GM12891 (cell line): ENCODE measurements at regions not wholly inside any gene's neighbourhood (a gene's known extent, or its start where the extent isn't known, plus 50 kb on each side); places are given as distances from the start of the nearest gene placed in this dataset.
"Not testable (repeated sequence)": the region's sequence is repeated elsewhere in the genome, so short reads cannot be mapped to it uniquely, and the experiment has no call there.

Source experiments
- DNase-seq: peaks from one replicate; pipeline ENCODE4 v3.0.0; 2011; ENCODE audit warnings: low spot score; ENCODE audit not compliant: insufficient read length
- FAIRE-seq: peaks from 2 replicates; lab custom pipeline; 2011; peaks lifted over from hg19 to GRCh38; lab: Jason Lieb, UNC
- PAX5 ChIP-seq: IDR thresholded peaks from 2 replicates; pipeline ENCODE4 v1.6.1; 2011; ENCODE audit warnings: low read length, moderate library complexity, mild to moderate bottlenecking; ENCODE audit not compliant: insufficient read depth, severe bottlenecking
- POLR2A ChIP-seq: IDR thresholded peaks from 2 replicates; pipeline ENCODE4 v1.6.1; 2011; ENCODE audit warnings: low read depth, low read length, control low read depth
- POLR2AphosphoS5 ChIP-seq: IDR thresholded peaks from 2 replicates; pipeline ENCODE4 v1.6.1; 2011; ENCODE audit warnings: low read depth, low read length, control low read depth
- POU2F2 ChIP-seq: IDR thresholded peaks from 2 replicates; pipeline ENCODE4 v1.6.1; 2011; ENCODE audit warnings: low read depth, mild to moderate bottlenecking, control low read depth, low read length, moderate library complexity
- SPI1 ChIP-seq: IDR thresholded peaks from 2 replicates; pipeline ENCODE4 v1.6.1; 2011; ENCODE audit warnings: low read depth, low read length, control low read depth
- TAF1 ChIP-seq: IDR thresholded peaks from 2 replicates; pipeline ENCODE4 v1.6.1; 2011; ENCODE audit warnings: low read depth, low read length, control low read depth

GRCh38 chr20:55937283-55937682 is 68.0 kb downstream of the CBLN4 start:
- no peak for FAIRE-seq
- no peak for TF ChIP-seq PAX5
- no peak for TF ChIP-seq POLR2AphosphoS5
- TF ChIP-seq TAF1 = no peak
- no peak for TF ChIP-seq POU2F2
- no peak for DNase-seq

GRCh38 chr20:55936209-55936595 is 69.1 kb downstream of the CBLN4 start:
- DNase-seq (no peak), FAIRE-seq (no peak)
- TF ChIP-seq TAF1 = no peak
- TF ChIP-seq POU2F2 = no peak
- TF ChIP-seq POLR2A = no peak
- no peak for TF ChIP-seq PAX5
- no peak for TF ChIP-seq POLR2AphosphoS5
- no peak for TF ChIP-seq SPI1

- no peak for FAIRE-seq
- TF ChIP-seq SPI1 (no peak), TAF1 (no peak), POU2F2 (no peak), PAX5 (no peak), POLR2AphosphoS5 (no peak)
- DNase-seq = no peak
Measured at GRCh38 chr20:55935448-55936208, 69.7 kb downstream of the CBLN4 start.

GRCh38 chr20:55934146-55934545 is 71.2 kb downstream of the CBLN4 start:
- DNase-seq = no peak
- no peak for TF ChIP-seq POLR2AphosphoS5
- TF ChIP-seq PAX5 = no peak
- no peak for TF ChIP-seq TAF1
- TF ChIP-seq POLR2A = no peak
- no peak for TF ChIP-seq POU2F2
- no peak for FAIRE-seq

GRCh38 chr20:55930876-55931275 is 74.4 kb downstream of the CBLN4 start:
- not testable (repeated sequence) for DNase-seq, FAIRE-seq

GRCh38 chr20:55928266-55928665 is 77.1 kb downstream of the CBLN4 start:
- TF ChIP-seq PAX5 (no peak), POU2F2 (no peak), POLR2A (no peak), POLR2AphosphoS5 (no peak), TAF1 (no peak), SPI1 (no peak)
- DNase-seq (no peak), FAIRE-seq (no peak)

- TF ChIP-seq SPI1 (no peak), POU2F2 (no peak), TAF1 (no peak), POLR2AphosphoS5 (no peak), POLR2A (no peak), PAX5 (no peak)
- DNase-seq (no peak), FAIRE-seq (no peak)
Measured at GRCh38 chr20:55919956-55920355, 85.4 kb downstream of the CBLN4 start.

GRCh38 chr20:55919319-55919718 is 86.0 kb downstream of the CBLN4 start:
- DNase-seq (no peak), FAIRE-seq (no peak)
- no peak for TF ChIP-seq PAX5
- no peak for TF ChIP-seq POU2F2
- TF ChIP-seq POLR2A = no peak
- no peak for TF ChIP-seq SPI1
- TF ChIP-seq TAF1 = no peak
- no peak for TF ChIP-seq POLR2AphosphoS5

- DNase-seq = no peak
- FAIRE-seq = no peak
- TF ChIP-seq POLR2AphosphoS5 (no peak), POU2F2 (no peak), TAF1 (no peak), POLR2A (no peak), PAX5 (no peak), SPI1 (no peak)
Measured at GRCh38 chr20:55918471-55918870, 86.8 kb downstream of the CBLN4 start.

GRCh38 chr20:55893031-55893430 is 112.3 kb downstream of the CBLN4 start:
- FAIRE-seq (no peak), DNase-seq (no peak)
- TF ChIP-seq SPI1 (no peak), TAF1 (no peak), POLR2A (no peak)

- FAIRE-seq (no peak), DNase-seq (no peak)
- TF ChIP-seq POU2F2 (no peak), PAX5 (no peak), POLR2A (no peak), POLR2AphosphoS5 (no peak), SPI1 (no peak), TAF1 (no peak)
Measured at GRCh38 chr20:55888685-55889084, 116.6 kb downstream of the CBLN4 start.
